Liver (tissue), 8 donors: ENCODE measurements at regions not wholly inside any gene's neighbourhood (a gene's known extent, or its start where the extent isn't known, plus 50 kb on each side); places are given as distances from the start of the nearest gene placed in this dataset.

ENCODE experiments used
- DNase-seq: peaks from one replicate; pipeline ENCODE4 v3.0.0-alpha.2; 2017; ENCODE audit warnings: low spot score
- H3K27ac ChIP-seq, 2 donors: one replicate each; pipeline ENCODE4 v1.7.0; 2013; ENCODE audit warnings: inconsistent platforms in 2 of 2, low read length in 2 of 2, control low read depth in 1 of 2, low read depth in 1 of 2, mild to moderate bottlenecking in 1 of 2
- H3K27me3 ChIP-seq, 4 donors: one replicate each; pipeline versions ENCODE4 v1.6.1 to v1.7.0; 2013; ENCODE audit warnings: low read length in 3 of 4, inconsistent platforms in 1 of 4, mild to moderate bottlenecking in 1 of 4, moderate library complexity in 1 of 4; ENCODE audit not compliant: control insufficient read depth in 4 of 4, insufficient read depth in 4 of 4
- H3K36me3 ChIP-seq, 4 donors: one replicate each; pipeline versions ENCODE4 v1.6.1 to v1.7.0; 2013; ENCODE audit warnings: low read length in 3 of 4, mild to moderate bottlenecking in 3 of 4, low read depth in 1 of 4, moderate library complexity in 1 of 4; ENCODE audit not compliant: control insufficient read depth in 4 of 4, insufficient read depth in 3 of 4
- H3K4me1 ChIP-seq, 4 donors: one replicate each; pipeline versions ENCODE4 v1.6.1 to v1.7.0; 2013; ENCODE audit warnings: low read length in 3 of 4, mild to moderate bottlenecking in 3 of 4, moderate library complexity in 1 of 4; ENCODE audit not compliant: control insufficient read depth in 4 of 4, insufficient read depth in 4 of 4
- H3K4me3 ChIP-seq, 3 donors: one replicate each; pipeline versions ENCODE4 v1.6.1 to v1.7.0; 2013; ENCODE audit warnings: low read length in 3 of 3, control low read depth in 1 of 3, low read depth in 1 of 3, mild to moderate bottlenecking in 1 of 3
- H3K9ac ChIP-seq, 2 donors: one replicate each; pipeline ENCODE4 v1.7.0; 2013; ENCODE audit warnings: low read length in 2 of 2, mild to moderate bottlenecking in 2 of 2, moderate library complexity in 2 of 2, control low read depth in 1 of 2, low read depth in 1 of 2
- H3K9me3 ChIP-seq, 4 donors: one replicate each; pipeline versions ENCODE4 v1.6.1 to v1.7.0; 2013; ENCODE audit warnings: low read length in 3 of 4; ENCODE audit not compliant: control insufficient read depth in 4 of 4
- EGR1 ChIP-seq, 2 donors: IDR thresholded peaks; 2 replicates each; pipeline ENCODE4 v1.6.1; 2016 to 2018; ENCODE audit warnings: antibody characterized with exemption in 2 of 2, low read depth in 2 of 2
- FOXA1 ChIP-seq: IDR thresholded peaks from 2 replicates; pipeline ENCODE4 v1.6.1; 2016; ENCODE audit warnings: antibody characterized with exemption
- FOXA2 ChIP-seq: IDR thresholded peaks from 2 replicates; pipeline ENCODE4 v1.6.1; 2016; ENCODE audit warnings: antibody characterized with exemption
- GABPA ChIP-seq, 2 donors: IDR thresholded peaks in 1 of 2; conservative IDR thresholded peaks in 1 of 2; 2 replicates each; pipeline ENCODE4 v1.6.1; 2016; ENCODE audit warnings: antibody characterized with exemption in 2 of 2, mild to moderate bottlenecking in 1 of 2, moderate library complexity in 1 of 2
- HNF4A ChIP-seq, 2 donors: conservative IDR thresholded peaks; 2 replicates each; pipeline ENCODE4 v1.6.1; 2016; ENCODE audit warnings: antibody characterized with exemption in 2 of 2, mild to moderate bottlenecking in 2 of 2
- HNF4G ChIP-seq: IDR thresholded peaks from 2 replicates; pipeline ENCODE4 v1.6.1; 2016; ENCODE audit warnings: antibody characterized with exemption
- JUND ChIP-seq, 2 donors: IDR thresholded peaks; 2 replicates each; pipeline ENCODE4 v1.6.1; 2016; ENCODE audit warnings: antibody characterized with exemption in 2 of 2
- NR2F2 ChIP-seq: IDR thresholded peaks from 2 replicates; pipeline ENCODE4 v1.6.1; 2016; ENCODE audit warnings: antibody characterized with exemption
- RAD21 ChIP-seq, 2 donors: IDR thresholded peaks; 2 replicates each; pipeline ENCODE4 v1.6.1; 2016; ENCODE audit warnings: antibody characterized with exemption in 2 of 2, mild to moderate bottlenecking in 2 of 2
- RXRA ChIP-seq, 2 donors: IDR thresholded peaks; 2 replicates each; pipeline ENCODE4 v1.6.1; 2017 to 2018; ENCODE audit warnings: antibody characterized with exemption in 2 of 2, mild to moderate bottlenecking in 1 of 2
- SP1 ChIP-seq: IDR thresholded peaks from 2 replicates; pipeline ENCODE4 v1.6.1; 2018; ENCODE audit warnings: antibody characterized with exemption, mild to moderate bottlenecking
- TAF1 ChIP-seq: conservative IDR thresholded peaks from 2 replicates; pipeline ENCODE4 v1.6.1; 2016; ENCODE audit warnings: antibody characterized with exemption, mild to moderate bottlenecking
- YY1 ChIP-seq: IDR thresholded peaks from 2 replicates; pipeline ENCODE4 v1.6.1; 2016; ENCODE audit warnings: antibody characterized with exemption, mild to moderate bottlenecking
- WGBS: extraction: QIAGEN DNeasy Blood & Tissue Kit; methylation state at CpG from one replicate; pipeline ENCODE4 v1.1.7; 2013; 5-methylcytosine and 5-hydroxymethylcytosine counted together
- TF ChIP-seq, protein P1 (sequence below): IDR thresholded peaks from 2 replicates; pipeline ENCODE4 v1.6.1; 2016; ENCODE audit warnings: antibody characterized with exemption
- TF ChIP-seq, protein P2 (sequence below): IDR thresholded peaks from 2 replicates; pipeline ENCODE4 v1.6.1; 2016; ENCODE audit warnings: antibody characterized with exemption
- TF ChIP-seq, protein P3 (sequence below): IDR thresholded peaks from 2 replicates; pipeline ENCODE4 v1.6.1; 2016; ENCODE audit warnings: antibody characterized with exemption
- TF ChIP-seq, protein P4 (sequence below): IDR thresholded peaks from 2 replicates; pipeline ENCODE4 v1.6.1; 2016; ENCODE audit warnings: antibody characterized with exemption, mild to moderate bottlenecking
- TF ChIP-seq, protein P5 (sequence below): fragments of 150-350 bp; IDR thresholded peaks from 2 replicates; pipeline ENCODE4 v1.5.1; 2017; ENCODE audit warnings: improper control_type of control experiment, low read depth, low read length; ENCODE audit not compliant: missing input control
- donor health status: healthy.
- donor health status: healthy.
- donor health status: healthy.
- donor health status: healthy.
- donor health status: healthy.

DNA sequence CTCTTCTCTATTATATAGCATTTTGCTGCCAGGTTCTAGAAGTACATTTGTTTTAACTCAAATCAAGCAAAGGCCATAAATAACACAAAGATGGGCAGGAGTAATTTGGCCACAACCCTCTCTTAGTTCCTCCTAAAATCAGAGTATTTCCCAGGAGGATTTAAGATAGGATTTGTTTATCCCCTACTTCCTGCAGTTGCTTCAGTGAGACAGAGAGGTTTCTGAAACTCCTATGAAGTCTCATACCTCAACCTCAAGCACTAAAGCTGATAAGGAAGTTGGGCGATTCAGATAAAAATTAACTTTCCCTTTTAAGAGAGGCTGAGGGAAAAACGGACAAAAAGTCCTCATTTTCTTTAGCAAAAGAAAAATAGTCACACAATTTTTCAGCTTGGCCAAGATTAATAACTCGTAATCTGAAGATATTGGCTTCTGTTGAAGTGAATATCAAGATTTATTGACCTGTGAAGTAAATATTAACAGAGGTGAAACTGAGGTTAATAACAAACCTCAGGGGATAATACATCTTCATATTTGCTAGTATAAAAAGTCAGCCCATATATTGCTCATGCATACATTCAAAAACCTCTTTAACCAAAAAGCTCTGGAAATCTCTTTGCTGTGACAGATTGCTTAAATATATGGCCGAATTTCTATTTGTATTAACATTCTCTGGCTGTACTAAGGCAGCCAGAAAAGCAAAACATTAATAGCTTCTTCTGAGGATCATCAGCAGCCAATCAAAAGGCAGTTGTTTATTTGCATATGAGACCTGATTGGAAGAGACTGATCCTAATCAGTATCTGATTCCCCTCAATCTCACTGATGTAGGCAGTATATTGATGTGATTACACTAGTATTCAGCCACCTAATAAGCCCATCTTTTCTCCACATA lies 90.6 kb upstream of the GADL1 start (continued):
- TF ChIP-seq TAF1 (no peak), SP1 (no peak)

DNA sequence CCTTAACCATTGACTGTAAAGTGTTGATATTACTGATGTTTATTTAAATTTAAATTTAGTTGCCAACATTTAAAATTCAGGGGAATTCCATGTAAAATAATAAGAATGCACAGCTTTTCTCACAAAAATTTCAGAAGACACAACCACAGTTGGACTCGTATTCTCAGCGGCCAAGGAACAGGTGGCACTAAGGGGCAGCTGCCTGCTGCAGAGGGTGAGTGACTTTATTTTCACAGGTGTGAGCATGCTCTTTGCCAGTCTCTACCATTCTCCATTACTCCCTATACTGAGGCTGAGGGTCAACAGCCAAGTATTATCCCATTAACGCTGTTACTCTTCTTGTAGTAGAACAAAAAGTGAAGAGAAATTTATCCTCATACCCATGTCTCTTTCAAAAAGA lies 92.1 kb upstream of the GADL1 start:
- Histone ChIP-seq H3K4me3 (no peak overlapping the region), H3K9ac (no peak overlapping the region), H3K9me3 (no peaks in the 10 kb centered on the region), H3K27ac (no peak overlapping the region), H3K36me3 (no peaks in the 10 kb centered on the region), H3K27me3 (peaks cover 0 to 7% (median 0%) of the 10 kb centered on the region in 4 donors), H3K4me1 (peaks cover 0 to 7% (median 0%) of the 10 kb centered on the region in 4 donors)
- TF ChIP-seq, protein P1, sequence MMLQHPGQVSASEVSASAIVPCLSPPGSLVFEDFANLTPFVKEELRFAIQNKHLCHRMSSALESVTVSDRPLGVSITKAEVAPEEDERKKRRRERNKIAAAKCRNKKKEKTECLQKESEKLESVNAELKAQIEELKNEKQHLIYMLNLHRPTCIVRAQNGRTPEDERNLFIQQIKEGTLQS: no peak
- TF ChIP-seq, protein P2, sequence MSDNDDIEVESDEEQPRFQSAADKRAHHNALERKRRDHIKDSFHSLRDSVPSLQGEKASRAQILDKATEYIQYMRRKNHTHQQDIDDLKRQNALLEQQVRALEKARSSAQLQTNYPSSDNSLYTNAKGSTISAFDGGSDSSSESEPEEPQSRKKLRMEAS: no peak
- TF ChIP-seq, protein P3, sequence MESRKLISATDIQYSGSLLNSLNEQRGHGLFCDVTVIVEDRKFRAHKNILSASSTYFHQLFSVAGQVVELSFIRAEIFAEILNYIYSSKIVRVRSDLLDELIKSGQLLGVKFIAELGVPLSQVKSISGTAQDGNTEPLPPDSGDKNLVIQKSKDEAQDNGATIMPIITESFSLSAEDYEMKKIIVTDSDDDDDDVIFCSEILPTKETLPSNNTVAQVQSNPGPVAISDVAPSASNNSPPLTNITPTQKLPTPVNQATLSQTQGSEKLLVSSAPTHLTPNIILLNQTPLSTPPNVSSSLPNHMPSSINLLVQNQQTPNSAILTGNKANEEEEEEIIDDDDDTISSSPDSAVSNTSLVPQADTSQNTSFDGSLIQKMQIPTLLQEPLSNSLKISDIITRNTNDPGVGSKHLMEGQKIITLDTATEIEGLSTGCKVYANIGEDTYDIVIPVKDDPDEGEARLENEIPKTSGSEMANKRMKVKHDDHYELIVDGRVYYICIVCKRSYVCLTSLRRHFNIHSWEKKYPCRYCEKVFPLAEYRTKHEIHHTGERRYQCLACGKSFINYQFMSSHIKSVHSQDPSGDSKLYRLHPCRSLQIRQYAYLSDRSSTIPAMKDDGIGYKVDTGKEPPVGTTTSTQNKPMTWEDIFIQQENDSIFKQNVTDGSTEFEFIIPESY: no peak
- TF ChIP-seq, protein P4, sequence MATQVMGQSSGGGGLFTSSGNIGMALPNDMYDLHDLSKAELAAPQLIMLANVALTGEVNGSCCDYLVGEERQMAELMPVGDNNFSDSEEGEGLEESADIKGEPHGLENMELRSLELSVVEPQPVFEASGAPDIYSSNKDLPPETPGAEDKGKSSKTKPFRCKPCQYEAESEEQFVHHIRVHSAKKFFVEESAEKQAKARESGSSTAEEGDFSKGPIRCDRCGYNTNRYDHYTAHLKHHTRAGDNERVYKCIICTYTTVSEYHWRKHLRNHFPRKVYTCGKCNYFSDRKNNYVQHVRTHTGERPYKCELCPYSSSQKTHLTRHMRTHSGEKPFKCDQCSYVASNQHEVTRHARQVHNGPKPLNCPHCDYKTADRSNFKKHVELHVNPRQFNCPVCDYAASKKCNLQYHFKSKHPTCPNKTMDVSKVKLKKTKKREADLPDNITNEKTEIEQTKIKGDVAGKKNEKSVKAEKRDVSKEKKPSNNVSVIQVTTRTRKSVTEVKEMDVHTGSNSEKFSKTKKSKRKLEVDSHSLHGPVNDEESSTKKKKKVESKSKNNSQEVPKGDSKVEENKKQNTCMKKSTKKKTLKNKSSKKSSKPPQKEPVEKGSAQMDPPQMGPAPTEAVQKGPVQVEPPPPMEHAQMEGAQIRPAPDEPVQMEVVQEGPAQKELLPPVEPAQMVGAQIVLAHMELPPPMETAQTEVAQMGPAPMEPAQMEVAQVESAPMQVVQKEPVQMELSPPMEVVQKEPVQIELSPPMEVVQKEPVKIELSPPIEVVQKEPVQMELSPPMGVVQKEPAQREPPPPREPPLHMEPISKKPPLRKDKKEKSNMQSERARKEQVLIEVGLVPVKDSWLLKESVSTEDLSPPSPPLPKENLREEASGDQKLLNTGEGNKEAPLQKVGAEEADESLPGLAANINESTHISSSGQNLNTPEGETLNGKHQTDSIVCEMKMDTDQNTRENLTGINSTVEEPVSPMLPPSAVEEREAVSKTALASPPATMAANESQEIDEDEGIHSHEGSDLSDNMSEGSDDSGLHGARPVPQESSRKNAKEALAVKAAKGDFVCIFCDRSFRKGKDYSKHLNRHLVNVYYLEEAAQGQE: no peak
- TF ChIP-seq, protein P5, sequence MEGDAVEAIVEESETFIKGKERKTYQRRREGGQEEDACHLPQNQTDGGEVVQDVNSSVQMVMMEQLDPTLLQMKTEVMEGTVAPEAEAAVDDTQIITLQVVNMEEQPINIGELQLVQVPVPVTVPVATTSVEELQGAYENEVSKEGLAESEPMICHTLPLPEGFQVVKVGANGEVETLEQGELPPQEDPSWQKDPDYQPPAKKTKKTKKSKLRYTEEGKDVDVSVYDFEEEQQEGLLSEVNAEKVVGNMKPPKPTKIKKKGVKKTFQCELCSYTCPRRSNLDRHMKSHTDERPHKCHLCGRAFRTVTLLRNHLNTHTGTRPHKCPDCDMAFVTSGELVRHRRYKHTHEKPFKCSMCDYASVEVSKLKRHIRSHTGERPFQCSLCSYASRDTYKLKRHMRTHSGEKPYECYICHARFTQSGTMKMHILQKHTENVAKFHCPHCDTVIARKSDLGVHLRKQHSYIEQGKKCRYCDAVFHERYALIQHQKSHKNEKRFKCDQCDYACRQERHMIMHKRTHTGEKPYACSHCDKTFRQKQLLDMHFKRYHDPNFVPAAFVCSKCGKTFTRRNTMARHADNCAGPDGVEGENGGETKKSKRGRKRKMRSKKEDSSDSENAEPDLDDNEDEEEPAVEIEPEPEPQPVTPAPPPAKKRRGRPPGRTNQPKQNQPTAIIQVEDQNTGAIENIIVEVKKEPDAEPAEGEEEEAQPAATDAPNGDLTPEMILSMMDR: no peak
- TF ChIP-seq NR2F2: no peak
- TF ChIP-seq FOXA2: no peak
- TF ChIP-seq TAF1: no peak
- TF ChIP-seq JUND (IDR thresholded peaks at IDR 0.05): no peak
- TF ChIP-seq RAD21 (IDR thresholded peaks at IDR 0.05): no peak
- TF ChIP-seq GABPA (IDR thresholded peaks at IDR 0.05 in 1 of 2, conservative IDR thresholded peaks at IDR 0.05 in 1 of 2): no peak
- no peak for TF ChIP-seq SP1
- TF ChIP-seq EGR1 (IDR thresholded peaks at IDR 0.05; ENCODE audit: low read depth in 2 of 2): no peak
- no peak for TF ChIP-seq HNF4G
- no peak for TF ChIP-seq YY1
- TF ChIP-seq HNF4A (conservative IDR thresholded peaks at IDR 0.05): no peak
- TF ChIP-seq FOXA1: no peak
- TF ChIP-seq RXRA (IDR thresholded peaks at IDR 0.05): no peak
- no peak for DNase-seq
- 97% methylated on average over 3 of the region's 3 CpGs for WGBS
